ENCODE measurements at regions not wholly inside any gene's neighbourhood (a gene's known extent, or its start where the extent isn't known, plus 50 kb on each side); places are given as distances from the start of the nearest gene placed in this dataset.

DNA sequence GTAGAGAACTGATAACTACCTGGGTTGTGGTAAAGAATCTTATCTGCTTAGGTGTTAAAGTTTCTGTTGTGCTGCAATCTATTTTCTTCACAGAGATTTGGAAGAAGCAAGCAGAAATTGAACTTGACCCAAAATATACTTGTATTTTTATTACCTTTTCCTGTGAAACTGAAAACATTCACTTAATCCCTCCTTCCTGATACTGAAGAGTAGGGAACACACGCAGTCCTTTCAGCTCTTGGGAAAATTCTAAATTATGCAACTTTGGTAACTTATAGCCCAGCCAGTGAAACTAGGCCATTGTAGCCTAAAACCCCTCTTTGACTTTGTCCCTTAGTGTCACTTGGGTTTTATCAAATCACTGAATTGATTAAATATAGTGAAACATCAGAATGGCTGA lies 128.4 kb upstream of the MEIS1 start:
- intact Hi-C loops (cut with DNase I; ENCODE audit: low total_unique reads), result no loop called here
- H3K4me3 ChIP-seq (ENCODE audit: low read depth, poor library complexity, severe bottlenecking), result no peak overlapping the region
- no peak for DNase-seq (ENCODE audit: low spot score in 2 of 2)
- WGBS, 2 donors, result 50 to 69% methylated on average over 1 of the region's 1 CpG
- TF ChIP-seq POLR2A (IDR thresholded peaks at IDR 0.05) (no peak), CTCF (IDR thresholded peaks at IDR 0.05) (no peak)

DNA sequence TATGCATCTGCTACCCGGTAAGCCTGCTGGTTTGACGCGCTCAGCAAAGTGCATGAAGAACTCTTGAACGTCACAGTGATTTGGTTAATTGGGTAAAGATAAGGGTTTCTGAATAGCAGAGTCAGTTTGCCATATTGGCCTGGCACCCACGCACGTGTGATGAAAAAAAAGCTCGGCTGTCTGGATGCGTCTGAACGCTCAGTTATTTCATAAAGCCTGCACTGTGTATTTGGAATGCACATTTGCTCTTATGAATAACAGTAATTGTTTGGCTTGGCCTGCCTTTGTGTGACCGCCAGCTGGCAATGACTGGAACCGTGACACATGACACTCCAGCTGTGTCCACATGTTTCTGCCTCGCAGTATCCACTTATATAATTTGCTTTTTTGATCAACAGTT lies 129.2 kb upstream of the MEIS1 start:
- TF ChIP-seq POLR2A (IDR thresholded peaks at IDR 0.05) (no peak), CTCF (IDR thresholded peaks at IDR 0.05) (no peak)
- 24 to 30% methylated on average over 12 of the region's 12 CpGs for WGBS, 2 donors
- H3K4me3 ChIP-seq (ENCODE audit: low read depth, poor library complexity, severe bottlenecking), result no peak overlapping the region
- DNase-seq (ENCODE audit: low spot score in 2 of 2), result peak; percentile 62 to 93
- intact Hi-C loops (cut with DNase I; ENCODE audit: low total_unique reads), result no loop called here

DNA sequence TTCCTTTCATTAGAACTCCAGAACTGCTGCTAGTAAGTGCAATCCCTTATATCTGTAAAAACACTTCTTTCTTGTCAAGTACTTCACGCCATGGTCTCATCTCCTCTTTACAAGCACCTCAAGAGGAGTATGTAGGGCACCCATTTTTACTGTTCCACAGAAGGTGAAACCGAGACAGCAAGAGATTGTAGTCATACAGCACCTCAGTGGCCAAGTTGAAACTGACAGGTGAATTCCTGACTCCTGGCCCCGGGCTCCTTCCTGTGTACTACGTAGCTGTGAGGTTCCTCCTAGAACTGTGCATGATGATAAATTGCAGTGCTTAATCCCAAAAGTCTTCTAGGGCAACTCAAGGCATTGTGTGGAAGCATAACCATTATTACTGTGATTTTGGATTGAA lies 131.5 kb upstream of the MEIS1 start:
- intact Hi-C loops (cut with DNase I; ENCODE audit: low total_unique reads), result no loop called here
- 89 to 95% methylated on average over 4 of the region's 4 CpGs for WGBS, 2 donors
- DNase-seq (ENCODE audit: low spot score in 2 of 2), result no peak
- TF ChIP-seq CTCF (IDR thresholded peaks at IDR 0.05) (no peak), POLR2A (IDR thresholded peaks at IDR 0.05) (no peak)
- no peak overlapping the region for H3K4me3 ChIP-seq (ENCODE audit: low read depth, poor library complexity, severe bottlenecking)

- H3K4me3 ChIP-seq (ENCODE audit: low read depth, poor library complexity, severe bottlenecking), result no peak overlapping the region
- no peak for TF ChIP-seq POLR2A (IDR thresholded peaks at IDR 0.05)
- no peak for TF ChIP-seq CTCF (IDR thresholded peaks at IDR 0.05)
- DNase-seq (ENCODE audit: low spot score in 2 of 2), result no peak
- 91 to 96% methylated on average over 9 of the region's 9 CpGs for WGBS, 2 donors
- intact Hi-C loops (cut with DNase I; ENCODE audit: low total_unique reads), result no loop called here
These were observed 133.2 kb upstream of the MEIS1 start for GRCh38 chr2:66301767-66302140.

- WGBS, 2 donors, result 52 to 56% methylated on average over 20 of the region's 20 CpGs
- no peak overlapping the region for H3K4me3 ChIP-seq (ENCODE audit: low read depth, poor library complexity, severe bottlenecking)
- intact Hi-C loops (cut with DNase I; ENCODE audit: low total_unique reads), result no loop called here
- no peak for TF ChIP-seq POLR2A (IDR thresholded peaks at IDR 0.05)
- TF ChIP-seq CTCF (IDR thresholded peaks at IDR 0.05), result no peak
- DNase-seq (ENCODE audit: low spot score in 2 of 2), result no peak
These were observed 133.7 kb upstream of the MEIS1 start for GRCh38 chr2:66301022-66301766.

- no peak for DNase-seq (ENCODE audit: low spot score in 2 of 2)
- intact Hi-C loops (cut with DNase I; ENCODE audit: low total_unique reads), result no loop called here
- no peak for TF ChIP-seq CTCF (IDR thresholded peaks at IDR 0.05)
- no peak for TF ChIP-seq POLR2A (IDR thresholded peaks at IDR 0.05)
These were observed 151.1 kb upstream of the MEIS1 start for GRCh38 chr2:66283787-66284186.

More at GRCh38 chr2:66283787-66284186, 151.1 kb upstream of the MEIS1 start:
- 20 to 22% methylated on average over 1 of the region's 1 CpG for WGBS, 2 donors
- H3K4me3 ChIP-seq (ENCODE audit: low read depth, poor library complexity, severe bottlenecking), result no peak overlapping the region
